Epithelial cell of esophagus (primary cell): ENCODE measurements at regions not wholly inside any gene's neighbourhood (a gene's known extent, or its start where the extent isn't known, plus 50 kb on each side); places are given as distances from the start of the nearest gene placed in this dataset.

Experiments used
- DNase-seq: peaks from one replicate; pipeline ENCODE4 v3.0.0; 2010; ENCODE audit warnings: low read depth
- H3K4me3 ChIP-seq: 2 replicates; pipeline ENCODE4 v1.5.1; 2011; ENCODE audit warnings: mild to moderate bottlenecking, low read length, control low read depth
- CTCF ChIP-seq: IDR thresholded peaks from 2 replicates; pipeline ENCODE4 v1.5.1; 2011; ENCODE audit warnings: low read depth, mild to moderate bottlenecking, low read length, control low read depth, inconsistent platforms; ENCODE audit not compliant: insufficient read depth; ENCODE audit errors: missing control alignments

- no peak for TF ChIP-seq CTCF
- no peak overlapping the region for H3K4me3 ChIP-seq
- no peak for DNase-seq
Observed at GRCh38 chr6:164442572-164442971, 866.8 kb downstream of the C6orf118 start.

GRCh38 chr6:164439331-164439730 lies 870.1 kb downstream of the C6orf118 start:
- TF ChIP-seq CTCF: no peak
- no peak overlapping the region for H3K4me3 ChIP-seq
- DNase-seq: no peak

- no peak for DNase-seq
- no peak overlapping the region for H3K4me3 ChIP-seq
- no peak for TF ChIP-seq CTCF
Observed at GRCh38 chr6:164436976-164437375, 872.4 kb downstream of the C6orf118 start.

GRCh38 chr6:164427728-164428402 lies 881.5 kb downstream of the C6orf118 start:
- no peak for TF ChIP-seq CTCF
- no peak for DNase-seq
- no peak overlapping the region for H3K4me3 ChIP-seq

GRCh38 chr6:164424489-164424888 lies 884.9 kb downstream of the C6orf118 start:
- TF ChIP-seq CTCF: no peak
- no peak overlapping the region for H3K4me3 ChIP-seq
- DNase-seq: no peak

GRCh38 chr6:164419099-164419498 lies 890.3 kb downstream of the C6orf118 start:
- no peak overlapping the region for H3K4me3 ChIP-seq
- TF ChIP-seq CTCF: no peak
- DNase-seq: peak; percentile 27

- no peak overlapping the region for H3K4me3 ChIP-seq
- no peak for DNase-seq
- TF ChIP-seq CTCF: no peak
Observed at GRCh38 chr6:164418262-164418588, 891.2 kb downstream of the C6orf118 start.
